Natural killer cell (primary cell): ENCODE measurements at regions not wholly inside any gene's neighbourhood (a gene's known extent, or its start where the extent isn't known, plus 50 kb on each side); places are given as distances from the start of the nearest gene placed in this dataset.

Experiments used
- ATAC-seq, 3 donors: fragments of 150-1000 bp in 2 of 3; fragments of 200-7000 bp in 1 of 3; cut with Tn5 transposase; 1 replicate in 1 of 3; 2 replicates in 2 of 3; pipeline ENCODE4 v1.10.0; 2021; ENCODE audit warnings: mild to moderate bottlenecking in 2 of 3, moderate library complexity in 2 of 3
- DNase-seq, 2 donors: peaks; one replicate each; pipeline versions ENCODE4 v3.0.0 to v3.0.0-alpha.2; 2013 to 2021; ENCODE audit warnings: mixed read lengths in 1 of 2
- H3K27ac ChIP-seq: one replicate; pipeline ENCODE4 v1.5.1; 2013; ENCODE audit warnings: mild to moderate bottlenecking, low read length
- H3K27me3 ChIP-seq: one replicate; pipeline ENCODE4 v1.6.1; 2013; ENCODE audit warnings: low read length; ENCODE audit not compliant: control insufficient read depth, insufficient read depth
- H3K36me3 ChIP-seq: one replicate; pipeline ENCODE4 v1.6.1; 2013; ENCODE audit warnings: low read length; ENCODE audit not compliant: control insufficient read depth, insufficient read depth
- H3K4me1 ChIP-seq: one replicate; pipeline ENCODE4 v1.6.1; 2013; ENCODE audit warnings: low read length; ENCODE audit not compliant: control insufficient read depth, insufficient read depth
- H3K4me3 ChIP-seq: one replicate; pipeline ENCODE4 v1.5.1; 2013; ENCODE audit warnings: low read length
- H3K9me3 ChIP-seq: one replicate; pipeline ENCODE4 v1.6.1; 2013; ENCODE audit warnings: low read length; ENCODE audit not compliant: control insufficient read depth, insufficient read depth
- H3K27ac Mint-ChIP-seq, 2 donors: one replicate each; pipeline ENCODE4 v1.8.0; 2022; ENCODE audit warnings: mild to moderate bottlenecking in 2 of 2, mixed read lengths in 2 of 2, moderate library complexity in 1 of 2
- H3K27me3 Mint-ChIP-seq, 2 donors: one replicate each; pipeline ENCODE4 v1.8.0; 2022; ENCODE audit warnings: low read depth in 2 of 2, mixed read lengths in 2 of 2
- H3K36me3 Mint-ChIP-seq: one replicate; pipeline ENCODE4 v1.8.0; 2022; ENCODE audit warnings: mixed read lengths
- H3K4me1 Mint-ChIP-seq, 2 donors: one replicate each; pipeline ENCODE4 v1.8.0; 2022; ENCODE audit warnings: mixed read lengths in 2 of 2
- H3K4me3 Mint-ChIP-seq: one replicate; pipeline ENCODE4 v1.8.0; 2022; ENCODE audit warnings: mild to moderate bottlenecking, moderate library complexity, mixed read lengths
- H3K9me3 Mint-ChIP-seq, 2 donors: one replicate each; pipeline ENCODE4 v1.8.0; 2022; ENCODE audit warnings: mixed read lengths in 2 of 2
- CTCF ChIP-seq: fragments of 200-600 bp; IDR thresholded peaks from one replicate; pipeline ENCODE4 v1.8.0; 2022; ENCODE audit warnings: antibody characterized with exemption
- WGBS: methylation state at CpG from one replicate; pipeline ENCODE4 v1.1.7; 2013; ENCODE audit warnings: missing lambda C conversion rate; ENCODE audit not compliant: insufficient coverage; 5-methylcytosine and 5-hydroxymethylcytosine counted together
- intact Hi-C: fragments of 100-400 bp; cut with micrococcal nuclease; formaldehyde crosslinking; loops from one replicate; pipeline ENCODE4 v1.14.2; 2022

- Mint-ChIP-seq H3K27ac (no peak overlapping the region), H3K4me3 (no peak overlapping the region), H3K36me3 (no peaks in the 10 kb centered on the region), H3K27me3 (peaks cover 4 to 11% of the 10 kb centered on the region in 2 donors), H3K9me3 (no peaks in the 10 kb centered on the region), H3K4me1 (no peaks in the 10 kb centered on the region)
- Histone ChIP-seq H3K4me1 (no peaks in the 10 kb centered on the region), H3K27me3 (no peaks in the 10 kb centered on the region), H3K9me3 (no peaks in the 10 kb centered on the region), H3K4me3 (no peak overlapping the region), H3K27ac (no peak overlapping the region), H3K36me3 (no peaks in the 10 kb centered on the region)
- intact Hi-C loops: no loop called here
- no peak for TF ChIP-seq CTCF
- DNase-seq (no peak), ATAC-seq (no peak)
- WGBS: 75% methylated on average over 6 of the region's 6 CpGs
These were observed 84.4 kb upstream of the NUDT7 start for GRCh38 chr16:77637940-77638339.

GRCh38 chr16:77643176-77643575, 79.1 kb upstream of the NUDT7 start:
- H3K9me3 ChIP-seq: no peaks in the 10 kb centered on the region
- Mint-ChIP-seq H3K4me1 (no peaks in the 10 kb centered on the region), H3K27ac (no peak overlapping the region), H3K4me3 (no peak overlapping the region), H3K9me3 (no peaks in the 10 kb centered on the region), H3K27me3 (peaks cover 8 to 13% of the 10 kb centered on the region in 2 donors), H3K36me3 (no peaks in the 10 kb centered on the region)
- ATAC-seq (no peak), DNase-seq (no peak)
- no peaks in the 10 kb centered on the region for H3K27me3 ChIP-seq
- no peaks in the 10 kb centered on the region for H3K36me3 ChIP-seq
- no peak overlapping the region for H3K4me3 ChIP-seq
- TF ChIP-seq CTCF: no peak
- intact Hi-C loops: no loop called here
- H3K27ac ChIP-seq: no peak overlapping the region
- WGBS: 81% methylated on average over 5 of the region's 5 CpGs
- H3K4me1 ChIP-seq: no peaks in the 10 kb centered on the region

- H3K36me3 ChIP-seq: no peaks in the 10 kb centered on the region
- no peaks in the 10 kb centered on the region for H3K4me1 Mint-ChIP-seq
- H3K27ac ChIP-seq: no peak overlapping the region
- H3K36me3 Mint-ChIP-seq: no peaks in the 10 kb centered on the region
- H3K9me3 Mint-ChIP-seq: no peaks in the 10 kb centered on the region
- no peaks in the 10 kb centered on the region for H3K4me1 ChIP-seq
- 94% methylated on average over 2 of the region's 3 CpGs for WGBS
- no peaks in the 10 kb centered on the region for H3K9me3 ChIP-seq
- H3K27ac Mint-ChIP-seq: no peak overlapping the region
- H3K4me3 Mint-ChIP-seq: no peak overlapping the region
- no peak for ATAC-seq
- intact Hi-C loops: no loop called here
- no peaks in the 10 kb centered on the region for H3K27me3 ChIP-seq
- no peak for TF ChIP-seq CTCF
- H3K4me3 ChIP-seq: no peak overlapping the region
- peaks cover 8 to 13% of the 10 kb centered on the region in 2 donors for H3K27me3 Mint-ChIP-seq
- no peak for DNase-seq
These were observed 76.5 kb upstream of the NUDT7 start for GRCh38 chr16:77645764-77646163.

- no peaks in the 10 kb centered on the region for H3K9me3 ChIP-seq
- Mint-ChIP-seq H3K4me3 (no peak overlapping the region), H3K27me3 (peaks cover 12 to 18% of the 10 kb centered on the region in 2 donors), H3K36me3 (no peaks in the 10 kb centered on the region), H3K9me3 (no peaks in the 10 kb centered on the region), H3K27ac (no peak overlapping the region), H3K4me1 (no peaks in the 10 kb centered on the region)
- no peak overlapping the region for H3K27ac ChIP-seq
- WGBS: 74% methylated on average over 1 of the region's 1 CpG
- TF ChIP-seq CTCF: no peak
- intact Hi-C loops: no loop called here
- no peaks in the 10 kb centered on the region for H3K36me3 ChIP-seq
- H3K4me1 ChIP-seq: no peaks in the 10 kb centered on the region
- ATAC-seq: no peak
- H3K4me3 ChIP-seq: no peak overlapping the region
- no peak for DNase-seq
- no peaks in the 10 kb centered on the region for H3K27me3 ChIP-seq
These were observed 74.6 kb upstream of the NUDT7 start for GRCh38 chr16:77647726-77648125.
